ENCODE measurements at regions not wholly inside any gene's neighbourhood (a gene's known extent, or its start where the extent isn't known, plus 50 kb on each side); places are given as distances from the start of the nearest gene placed in this dataset.

DNA sequence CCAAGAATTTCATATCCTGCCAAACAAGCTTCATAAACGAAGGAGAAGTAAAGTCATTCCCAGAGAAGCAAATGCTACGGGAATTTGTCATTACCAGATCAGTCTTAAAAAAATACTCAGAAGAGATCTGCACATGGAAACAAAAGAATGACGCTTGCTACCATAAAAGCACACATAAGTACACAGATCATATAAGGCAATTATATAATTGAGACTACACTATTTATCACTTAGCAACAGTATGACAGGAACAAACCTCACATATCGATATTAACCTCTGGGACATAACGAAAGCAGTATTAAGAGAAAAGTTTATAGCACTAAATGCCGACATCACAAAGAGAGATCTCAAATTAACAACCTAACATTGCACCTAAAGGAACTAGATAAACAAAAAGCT, 67.6 kb upstream of the TMEM200A start:
- no peak overlapping the region for H3K27ac ChIP-seq
- DNase-seq (ENCODE audit: low spot score in 2 of 2), result no peak
- 86 to 89% methylated on average over 6 of the region's 6 CpGs for WGBS, 2 donors
- no peaks in the 10 kb centered on the region for H3K36me3 ChIP-seq
- no peaks in the 10 kb centered on the region for H3K27me3 ChIP-seq
- H3K9me3 ChIP-seq, result peaks cover 0 to 8% (median 0%) of the 10 kb centered on the region in 4 donors
- H3K4me3 ChIP-seq, result no peak overlapping the region
- TF ChIP-seq POLR2A (IDR thresholded peaks at IDR 0.05) (no peak), EP300 (IDR thresholded peaks at IDR 0.05) (no peak)
- TF ChIP-seq, protein P1, sequence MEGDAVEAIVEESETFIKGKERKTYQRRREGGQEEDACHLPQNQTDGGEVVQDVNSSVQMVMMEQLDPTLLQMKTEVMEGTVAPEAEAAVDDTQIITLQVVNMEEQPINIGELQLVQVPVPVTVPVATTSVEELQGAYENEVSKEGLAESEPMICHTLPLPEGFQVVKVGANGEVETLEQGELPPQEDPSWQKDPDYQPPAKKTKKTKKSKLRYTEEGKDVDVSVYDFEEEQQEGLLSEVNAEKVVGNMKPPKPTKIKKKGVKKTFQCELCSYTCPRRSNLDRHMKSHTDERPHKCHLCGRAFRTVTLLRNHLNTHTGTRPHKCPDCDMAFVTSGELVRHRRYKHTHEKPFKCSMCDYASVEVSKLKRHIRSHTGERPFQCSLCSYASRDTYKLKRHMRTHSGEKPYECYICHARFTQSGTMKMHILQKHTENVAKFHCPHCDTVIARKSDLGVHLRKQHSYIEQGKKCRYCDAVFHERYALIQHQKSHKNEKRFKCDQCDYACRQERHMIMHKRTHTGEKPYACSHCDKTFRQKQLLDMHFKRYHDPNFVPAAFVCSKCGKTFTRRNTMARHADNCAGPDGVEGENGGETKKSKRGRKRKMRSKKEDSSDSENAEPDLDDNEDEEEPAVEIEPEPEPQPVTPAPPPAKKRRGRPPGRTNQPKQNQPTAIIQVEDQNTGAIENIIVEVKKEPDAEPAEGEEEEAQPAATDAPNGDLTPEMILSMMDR (IDR thresholded peaks at IDR 0.05), result no peak
- H3K4me1 ChIP-seq, result no peaks in the 10 kb centered on the region

DNA sequence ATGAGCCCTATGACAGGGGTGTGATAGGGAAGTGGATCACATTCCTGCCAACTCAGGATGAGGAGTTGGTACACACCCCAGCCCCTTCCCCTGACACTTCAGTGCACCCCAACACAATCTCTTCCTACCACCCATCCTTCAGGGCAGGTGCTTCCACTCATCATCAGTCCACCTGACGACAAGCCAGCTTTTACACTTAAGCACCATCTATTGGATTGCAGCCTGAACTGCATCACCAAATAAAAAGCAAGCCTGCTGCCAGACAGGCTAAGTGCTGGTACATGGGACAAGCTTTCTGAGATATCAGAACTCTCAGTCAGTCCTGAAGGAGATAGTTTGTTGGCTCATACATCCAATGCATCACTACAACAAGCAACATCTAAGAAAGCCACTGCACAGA, 69.0 kb upstream of the TMEM200A start:
- Histone ChIP-seq H3K27me3 (no peaks in the 10 kb centered on the region), H3K27ac (no peak overlapping the region), H3K4me1 (no peaks in the 10 kb centered on the region), H3K36me3 (no peaks in the 10 kb centered on the region), H3K9me3 (peaks cover 0 to 8% (median 0%) of the 10 kb centered on the region in 4 donors), H3K4me3 (no peak overlapping the region)
- no peak for DNase-seq (ENCODE audit: low spot score in 2 of 2)
- TF ChIP-seq, protein P1 (IDR thresholded peaks at IDR 0.05), result no peak
- 38 to 100% methylated on average over 1 of the region's 1 CpG for WGBS, 2 donors

DNA sequence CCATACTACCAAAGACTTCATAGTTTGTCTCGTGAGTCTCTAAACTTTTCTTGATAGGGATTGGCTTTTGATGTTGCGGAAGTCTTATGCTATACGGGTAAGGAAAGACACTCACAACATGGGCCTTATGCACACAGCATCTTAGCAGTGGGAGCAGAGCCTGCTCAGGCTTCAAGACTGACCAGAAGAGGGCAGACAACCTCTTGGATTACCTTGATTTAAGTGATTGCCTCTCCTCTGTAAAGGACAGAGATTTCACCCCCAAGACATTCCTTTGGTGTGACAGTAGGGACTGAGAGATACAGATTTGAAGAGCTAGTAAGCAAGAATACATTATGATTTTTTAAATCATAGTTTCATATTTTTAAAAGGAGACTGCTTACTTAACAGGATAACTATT, 71.0 kb upstream of the SAMD3 start:
- H3K4me1 ChIP-seq, result no peaks in the 10 kb centered on the region
- H3K9me3 ChIP-seq, result peaks cover 0 to 8% (median 0%) of the 10 kb centered on the region in 4 donors
- no peaks in the 10 kb centered on the region for H3K36me3 ChIP-seq
- DNase-seq (ENCODE audit: low spot score in 2 of 2), result no peak
- no peak overlapping the region for H3K27ac ChIP-seq
- WGBS, 2 donors, result 71 to 73% methylated on average over 3 of the region's 3 CpGs
- no peak overlapping the region for H3K4me3 ChIP-seq
- TF ChIP-seq, protein P1 (IDR thresholded peaks at IDR 0.05), result peak in 1 of 5 experiments; percentile 9
- no peak for TF ChIP-seq POLR2A (IDR thresholded peaks at IDR 0.05)
- H3K27me3 ChIP-seq, result no peaks in the 10 kb centered on the region

DNA sequence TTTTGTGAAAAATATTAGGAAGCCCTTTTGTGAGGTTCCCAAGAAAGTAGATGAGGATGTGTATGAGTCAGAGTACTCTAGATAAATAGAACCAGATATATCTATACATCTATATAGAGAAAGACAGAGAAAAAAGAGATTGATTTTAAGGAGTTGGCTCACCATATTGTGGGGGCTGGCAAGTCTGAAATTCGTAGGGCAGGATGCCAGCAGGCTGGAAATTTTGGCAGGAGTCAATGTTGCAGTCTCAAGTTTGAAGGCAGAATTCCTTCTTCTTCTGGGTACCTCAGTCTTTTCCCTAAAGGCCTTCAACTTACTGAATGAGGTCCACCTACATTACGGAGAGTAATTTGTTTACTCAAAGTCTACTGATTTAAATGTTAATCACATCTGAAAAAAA, 65.3 kb upstream of the SAMD3 start:
- Histone ChIP-seq H3K4me1 (no peaks in the 10 kb centered on the region), H3K9me3 (no peaks in the 10 kb centered on the region), H3K36me3 (no peaks in the 10 kb centered on the region), H3K4me3 (no peak overlapping the region), H3K27me3 (no peaks in the 10 kb centered on the region), H3K27ac (no peak overlapping the region)
- DNase-seq (ENCODE audit: low spot score in 2 of 2), result no peak
- TF ChIP-seq POLR2A (IDR thresholded peaks at IDR 0.05) (no peak), EP300 (IDR thresholded peaks at IDR 0.05) (no peak)
- TF ChIP-seq, protein P1 (IDR thresholded peaks at IDR 0.05), result no peak
- 3 to 13% methylated on average over 2 of the region's 2 CpGs for WGBS, 2 donors

DNA sequence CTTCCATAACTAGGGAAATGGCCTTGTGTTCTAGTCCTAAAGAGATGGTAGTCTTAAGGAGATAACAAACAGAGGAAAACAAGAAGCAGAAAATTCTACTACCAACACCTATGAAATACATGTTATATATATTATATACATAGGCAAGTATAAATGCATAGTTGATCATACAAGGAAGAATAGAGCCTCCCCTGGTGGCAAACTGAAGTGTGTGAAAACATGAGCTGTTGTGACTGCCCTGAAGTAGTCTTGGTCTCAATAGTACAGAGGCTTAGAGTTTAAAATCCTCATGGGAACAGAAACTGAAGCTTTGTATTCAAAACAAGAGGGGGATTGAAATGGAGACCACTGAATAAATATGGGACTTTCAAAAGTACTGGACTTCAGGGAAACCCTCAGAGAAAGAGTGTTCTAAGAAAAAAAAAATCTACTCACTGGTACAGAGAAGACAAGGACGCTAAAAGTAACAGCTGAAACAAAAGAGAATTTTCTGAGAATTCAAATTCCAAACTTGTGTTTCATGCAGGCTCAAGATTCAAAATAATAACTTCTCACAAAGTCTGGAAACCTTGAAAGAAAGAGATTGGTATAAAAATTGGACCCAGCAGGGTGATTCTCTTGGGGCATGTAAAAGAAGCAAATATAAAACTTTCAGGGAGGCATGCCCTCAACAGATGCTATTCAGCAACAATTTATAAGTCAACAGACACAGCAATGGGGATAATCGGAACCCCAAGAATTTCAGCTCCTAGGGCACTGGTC, 59.7 kb upstream of the SAMD3 start:
- no peak for DNase-seq (ENCODE audit: low spot score in 2 of 2)
- H3K27me3 ChIP-seq, result no peaks in the 10 kb centered on the region
- 46 to 52% methylated on average over 2 of the region's 2 CpGs for WGBS, 2 donors
- no peak overlapping the region for H3K27ac ChIP-seq
- H3K9me3 ChIP-seq, result no peaks in the 10 kb centered on the region
- TF ChIP-seq, protein P1 (IDR thresholded peaks at IDR 0.05), result peak in 1 of 5 experiments; percentile 10
- TF ChIP-seq POLR2A (IDR thresholded peaks at IDR 0.05) (no peak), EP300 (IDR thresholded peaks at IDR 0.05) (no peak)
- no peaks in the 10 kb centered on the region for H3K4me1 ChIP-seq
- no peak overlapping the region for H3K4me3 ChIP-seq
- H3K36me3 ChIP-seq, result no peaks in the 10 kb centered on the region

Measured in tibial nerve (tissue), 4 donors.